ENCODE measurements at regions not wholly inside any gene's neighbourhood (a gene's known extent, or its start where the extent isn't known, plus 50 kb on each side); places are given as distances from the start of the nearest gene placed in this dataset.
"Not testable (repeated sequence)": the region's sequence is repeated elsewhere in the genome, so short reads cannot be mapped to it uniquely, and the experiment has no call there.

GRCh38 chr1:98325646-98326440, 335.7 kb upstream of the SNX7 start:
- no peak for DNase-seq

- no peak for DNase-seq
Observed at GRCh38 chr1:98323906-98324358, 337.6 kb upstream of the SNX7 start.

GRCh38 chr1:98323388-98323787, 338.1 kb upstream of the SNX7 start:
- DNase-seq, result no peak

- no peak for DNase-seq
Observed at GRCh38 chr1:98322966-98323365, 338.6 kb upstream of the SNX7 start.

- DNase-seq, result no peak
Observed at GRCh38 chr1:98322086-98322485, 339.4 kb upstream of the SNX7 start.

- no peak for DNase-seq
Observed at GRCh38 chr1:98321191-98321590, 340.3 kb upstream of the SNX7 start.

GRCh38 chr1:98316286-98316905, 345.1 kb upstream of the SNX7 start:
- no peak for DNase-seq

GRCh38 chr1:98315309-98315708, 346.2 kb upstream of the SNX7 start:
- DNase-seq, result no peak

GRCh38 chr1:98314601-98315000, 346.9 kb upstream of the SNX7 start:
- DNase-seq, result no peak

GRCh38 chr1:98306517-98307089, 354.9 kb upstream of the SNX7 start:
- DNase-seq, result no peak

GRCh38 chr1:98305362-98305761, 356.2 kb upstream of the SNX7 start:
- DNase-seq, result no peak

- DNase-seq, result no peak
Observed at GRCh38 chr1:98304888-98305287, 356.6 kb upstream of the SNX7 start.

GRCh38 chr1:98299861-98300260, 361.7 kb upstream of the SNX7 start:
- no peak for DNase-seq

- DNase-seq, result no peak
Observed at GRCh38 chr1:98299313-98299712, 362.2 kb upstream of the SNX7 start.

GRCh38 chr1:98298319-98298718, 363.2 kb upstream of the SNX7 start:
- DNase-seq, result no peak

- DNase-seq, result no peak
Observed at GRCh38 chr1:98296681-98297080, 364.8 kb upstream of the SNX7 start.

- no peak for DNase-seq
Observed at GRCh38 chr1:98294127-98294526, 367.4 kb upstream of the SNX7 start.

GRCh38 chr1:98292994-98293393, 368.5 kb upstream of the SNX7 start:
- DNase-seq, result no peak

- no peak for DNase-seq
Observed at GRCh38 chr1:98289311-98289710, 368.5 kb upstream of the DPYD start.

- DNase-seq, result no peak
Observed at GRCh38 chr1:98288494-98288893, 367.7 kb upstream of the DPYD start.

- no peak for DNase-seq
Observed at GRCh38 chr1:98287626-98288025, 366.8 kb upstream of the DPYD start.

GRCh38 chr1:98286656-98287055, 365.8 kb upstream of the DPYD start:
- DNase-seq, result no peak

- DNase-seq, result not testable (repeated sequence)
Observed at GRCh38 chr1:98285286-98285685, 364.5 kb upstream of the DPYD start.

- no peak for DNase-seq
Observed at GRCh38 chr1:98280049-98280448, 359.2 kb upstream of the DPYD start.
